IPS DF 19.7 (cell line): ENCODE measurements at regions not wholly inside any gene's neighbourhood (a gene's known extent, or its start where the extent isn't known, plus 50 kb on each side); places are given as distances from the start of the nearest gene placed in this dataset.

Experiments used
- DNase-seq: peaks from one replicate; pipeline ENCODE4 v3.0.0-alpha.2; 2013; ENCODE audit warnings: low read depth, low spot score

DNA sequence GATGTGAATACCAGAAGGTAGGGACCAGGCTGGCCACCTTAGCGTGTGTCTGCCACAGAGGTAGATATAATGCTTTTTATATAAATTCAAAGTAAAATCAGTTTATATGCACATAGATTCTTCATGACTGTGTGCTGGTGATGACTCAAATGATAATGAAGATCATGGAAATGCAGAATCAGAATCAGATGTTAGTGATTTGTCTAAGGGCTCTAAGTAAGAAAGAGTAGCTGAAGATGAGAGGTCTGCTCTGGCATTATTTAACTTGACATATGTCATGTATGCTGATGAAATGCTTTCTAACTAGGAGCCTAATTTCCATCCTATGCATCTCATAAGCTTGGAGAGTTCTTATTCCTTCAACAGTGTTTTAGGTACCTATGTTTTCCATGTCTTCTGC, 50.3 kb upstream of the DPH6 start:
- DNase-seq, result no peak

DNA sequence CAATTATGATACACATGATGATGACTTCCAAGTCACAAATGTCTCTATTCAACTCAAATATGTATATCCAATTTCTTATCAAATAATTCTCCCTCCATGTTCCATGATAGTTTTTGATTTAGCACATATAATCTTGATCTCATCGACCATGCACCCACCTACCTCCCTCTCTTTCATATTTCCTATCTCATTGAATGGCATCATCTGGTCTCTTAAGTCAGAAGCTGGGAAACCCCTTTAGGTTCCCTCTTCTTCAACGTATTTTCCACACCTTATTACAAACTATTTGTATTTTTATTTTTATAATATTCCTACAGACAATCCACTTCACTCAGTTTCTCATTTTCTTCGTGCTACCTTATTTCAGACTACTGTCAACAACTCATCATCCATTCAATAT, 56.9 kb upstream of the DPH6 start:
- DNase-seq, result no peak

DNA sequence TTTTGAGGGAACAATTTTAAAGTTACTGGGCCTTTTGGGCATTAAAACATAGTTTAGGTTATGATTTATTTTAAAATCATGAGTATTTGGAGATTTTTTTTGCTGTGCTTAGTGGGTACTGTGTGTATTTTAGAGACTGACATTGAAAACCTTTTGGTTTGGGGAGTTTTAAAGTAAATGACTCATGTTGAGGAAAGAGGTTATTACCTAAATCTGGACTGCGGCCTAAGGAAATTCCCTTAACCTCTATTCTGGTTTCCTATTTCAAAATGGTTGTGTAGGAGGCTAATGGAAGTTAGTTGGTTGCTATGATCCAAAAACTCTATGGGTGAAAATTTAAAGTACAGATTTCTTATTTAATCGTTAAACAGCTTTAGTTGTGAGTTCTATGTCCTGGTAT, 57.3 kb upstream of the DPH6 start:
- no peak for DNase-seq

DNA sequence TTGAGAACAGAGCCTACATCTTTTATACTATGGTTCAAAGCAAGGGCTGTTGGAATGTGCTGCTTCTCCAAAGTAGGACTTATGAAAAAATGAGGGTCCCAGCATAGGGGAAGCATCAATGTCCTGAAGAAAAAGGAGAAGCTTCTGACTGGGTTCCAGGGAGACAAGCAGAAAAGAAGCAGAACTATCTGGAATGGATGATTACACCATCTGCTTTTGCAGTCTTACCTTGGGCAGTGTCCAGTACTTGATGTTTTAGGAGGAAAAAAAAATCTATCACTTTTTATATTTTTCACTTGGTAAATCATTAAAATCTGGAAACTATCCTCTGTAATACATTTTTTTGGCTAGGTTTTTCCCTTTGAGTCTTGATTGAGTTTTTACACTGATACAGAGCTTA, 57.9 kb upstream of the DPH6 start:
- DNase-seq, result no peak

DNA sequence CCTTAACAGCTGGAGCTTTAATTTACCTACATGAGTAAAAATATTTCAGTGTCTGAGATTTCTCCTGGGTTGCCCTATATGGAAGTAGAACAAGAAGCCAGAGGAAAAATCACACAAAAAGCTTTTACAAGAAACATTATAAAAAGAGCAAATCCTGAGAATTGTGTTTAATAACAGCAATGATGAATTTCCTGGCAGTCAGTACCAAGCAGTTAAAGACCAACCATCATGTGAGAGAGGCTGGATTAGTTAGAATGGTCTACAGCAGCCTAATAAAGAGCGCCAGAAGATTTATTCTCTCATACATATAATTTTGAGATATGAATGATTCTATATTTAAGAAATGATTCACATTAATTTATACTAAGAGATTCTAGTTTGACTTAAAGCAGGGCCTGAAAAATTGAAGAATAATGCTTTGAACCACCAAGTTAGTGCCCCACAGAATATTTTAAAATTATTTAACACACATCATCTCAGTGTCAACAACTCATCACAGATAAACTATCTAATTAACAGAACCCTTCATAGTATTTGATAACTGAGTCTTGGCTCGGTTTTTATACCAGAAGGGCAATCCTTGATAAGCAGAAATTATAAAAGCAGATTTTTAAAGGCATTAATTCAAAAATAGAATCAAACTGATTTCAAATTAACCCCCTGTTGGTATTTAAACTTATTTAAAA, 59.9 kb upstream of the DPH6 start:
- no peak for DNase-seq

DNA sequence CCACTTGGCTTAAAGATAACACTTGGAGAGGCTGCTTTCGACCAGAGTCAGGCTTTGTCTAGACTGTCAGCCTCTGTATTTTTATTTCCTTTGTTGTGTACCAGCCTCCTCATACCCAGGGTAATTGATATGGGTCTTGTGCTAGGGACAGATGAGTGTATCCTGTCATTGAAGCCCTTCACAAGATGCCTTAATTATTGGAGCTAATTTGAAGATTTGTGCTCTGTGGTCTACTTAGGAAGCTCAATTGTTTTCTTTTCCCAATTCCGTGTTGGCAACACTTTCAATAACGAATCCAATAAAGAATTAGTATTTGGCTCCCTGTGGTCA, 60.5 kb upstream of the DPH6 start:
- DNase-seq, result no peak

DNA sequence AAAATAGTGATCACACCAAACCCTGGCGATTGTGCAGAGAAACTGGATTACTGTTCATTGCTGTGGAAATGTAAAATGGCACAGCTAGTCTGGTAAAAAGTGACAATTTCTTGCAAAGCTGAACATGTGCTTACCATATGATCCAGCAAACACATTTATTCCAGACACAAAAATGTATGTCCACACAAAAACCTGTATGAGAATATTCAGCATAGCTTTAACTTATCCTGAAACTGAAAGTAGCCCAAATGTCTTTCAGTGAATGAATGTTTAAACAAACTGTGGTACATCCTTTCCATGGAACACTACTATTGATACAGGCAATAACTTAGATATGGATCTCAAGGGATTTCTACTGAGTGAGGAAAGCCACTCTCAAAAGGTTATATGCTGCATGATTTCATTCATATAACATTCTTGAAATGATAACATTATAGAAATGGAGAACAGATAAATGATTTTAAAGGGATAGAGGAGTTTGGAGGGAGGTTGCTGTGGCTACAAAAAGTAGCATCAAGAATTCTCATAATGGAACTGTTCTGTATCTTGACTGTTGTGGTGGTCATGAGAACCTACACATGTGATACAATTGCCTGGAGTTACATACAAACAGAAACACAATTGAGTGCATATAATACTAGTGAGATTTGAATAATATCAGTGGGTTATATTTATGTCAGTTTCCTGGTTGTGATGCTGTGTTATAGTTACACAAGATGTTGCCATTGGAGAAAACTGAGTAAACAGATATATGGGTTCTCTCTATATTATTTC, 70.7 kb upstream of the DPH6 start:
- DNase-seq, result no peak

DNA sequence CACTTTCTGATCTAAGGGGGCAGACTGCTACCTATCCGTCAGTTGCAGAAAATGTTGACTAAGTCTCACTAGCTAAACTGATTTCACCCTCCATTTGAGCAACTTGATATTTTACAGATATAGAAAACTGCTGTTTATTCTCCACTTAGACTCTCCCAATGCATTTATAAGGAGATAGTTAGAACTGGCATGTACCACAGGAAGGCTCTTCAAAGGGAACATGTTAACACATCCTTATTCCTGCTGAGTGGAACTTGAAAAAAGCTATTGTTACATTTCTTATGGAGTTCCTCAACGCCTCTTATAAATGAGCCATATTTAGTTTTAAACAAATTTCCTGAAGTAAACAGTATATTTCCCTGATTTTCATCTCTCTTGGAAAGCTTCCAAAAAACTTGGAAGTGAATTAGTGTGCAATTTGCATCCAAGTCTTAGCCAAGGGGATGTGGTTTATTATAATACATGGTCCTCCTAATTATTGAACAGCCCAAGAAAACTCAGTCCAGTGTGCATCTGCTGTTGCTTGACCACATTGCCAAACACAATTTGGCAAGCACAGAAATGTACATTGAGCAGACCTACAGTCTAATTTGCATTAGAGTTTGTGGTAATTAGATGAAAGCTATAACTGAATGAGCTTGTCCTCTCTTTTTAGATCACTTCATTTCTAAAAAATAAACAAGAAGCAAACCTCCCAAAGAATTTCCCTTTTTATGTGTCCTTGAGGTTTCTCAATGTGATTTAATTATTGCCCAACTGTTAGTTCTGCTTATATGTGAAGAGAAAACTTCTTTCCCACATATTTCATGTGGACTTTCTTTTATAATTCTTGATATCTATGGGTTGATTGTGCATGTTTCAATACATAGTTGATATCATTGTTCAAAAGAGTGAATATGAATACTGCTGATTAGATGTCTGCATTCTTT, 72.6 kb upstream of the DPH6 start:
- no peak for DNase-seq

DNA sequence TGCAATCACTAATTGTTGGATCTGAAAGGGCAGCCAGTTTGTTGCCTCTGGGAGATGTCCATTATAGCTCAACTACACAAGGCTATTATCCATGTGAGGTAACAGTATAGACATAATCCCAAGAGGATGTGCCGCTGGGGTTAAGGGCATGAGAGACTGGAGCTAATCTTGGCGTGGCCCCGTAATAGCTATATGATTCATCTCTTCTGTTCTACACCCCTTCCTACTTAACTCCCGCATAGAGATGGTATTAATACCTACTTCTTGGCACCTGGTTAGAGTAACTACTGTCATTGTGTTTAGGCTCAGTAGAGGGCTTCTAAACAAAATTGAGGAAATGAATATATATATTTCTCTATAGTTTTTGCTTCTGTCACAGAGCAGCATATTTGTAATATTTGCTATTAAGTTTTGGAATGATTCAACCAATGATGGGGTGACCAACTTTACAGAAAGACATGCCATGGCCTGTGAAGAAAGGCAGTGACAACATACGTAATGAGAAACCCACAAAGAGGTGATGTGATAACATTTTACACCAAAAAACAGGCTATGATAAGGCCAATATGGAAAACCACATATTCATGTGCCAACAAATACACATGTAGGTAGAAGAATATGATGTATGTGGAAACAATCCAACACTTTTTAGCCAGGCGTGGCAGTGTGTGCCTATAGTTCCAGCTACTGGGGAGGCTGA, 76.8 kb upstream of the DPH6 start:
- no peak for DNase-seq

DNA sequence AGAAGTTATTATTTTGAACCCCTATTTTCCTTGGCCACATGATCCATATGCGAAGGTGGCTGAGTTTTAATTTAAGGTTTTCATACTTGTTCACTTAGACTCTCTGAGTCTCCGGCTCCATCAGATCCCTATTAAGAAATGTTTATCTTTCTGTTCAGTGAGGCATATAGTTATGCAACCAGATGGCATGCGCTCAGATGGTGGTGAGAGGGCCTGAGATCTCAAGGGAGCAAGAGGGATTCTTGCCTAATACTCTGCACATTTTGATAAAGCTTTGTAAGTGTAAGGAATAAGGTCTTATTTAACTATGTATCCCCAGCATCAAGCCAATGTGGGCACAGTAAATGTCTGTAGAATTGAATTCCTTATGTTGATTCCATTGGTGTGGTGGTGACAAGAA, 78.9 kb upstream of the DPH6 start:
- DNase-seq, result no peak

DNA sequence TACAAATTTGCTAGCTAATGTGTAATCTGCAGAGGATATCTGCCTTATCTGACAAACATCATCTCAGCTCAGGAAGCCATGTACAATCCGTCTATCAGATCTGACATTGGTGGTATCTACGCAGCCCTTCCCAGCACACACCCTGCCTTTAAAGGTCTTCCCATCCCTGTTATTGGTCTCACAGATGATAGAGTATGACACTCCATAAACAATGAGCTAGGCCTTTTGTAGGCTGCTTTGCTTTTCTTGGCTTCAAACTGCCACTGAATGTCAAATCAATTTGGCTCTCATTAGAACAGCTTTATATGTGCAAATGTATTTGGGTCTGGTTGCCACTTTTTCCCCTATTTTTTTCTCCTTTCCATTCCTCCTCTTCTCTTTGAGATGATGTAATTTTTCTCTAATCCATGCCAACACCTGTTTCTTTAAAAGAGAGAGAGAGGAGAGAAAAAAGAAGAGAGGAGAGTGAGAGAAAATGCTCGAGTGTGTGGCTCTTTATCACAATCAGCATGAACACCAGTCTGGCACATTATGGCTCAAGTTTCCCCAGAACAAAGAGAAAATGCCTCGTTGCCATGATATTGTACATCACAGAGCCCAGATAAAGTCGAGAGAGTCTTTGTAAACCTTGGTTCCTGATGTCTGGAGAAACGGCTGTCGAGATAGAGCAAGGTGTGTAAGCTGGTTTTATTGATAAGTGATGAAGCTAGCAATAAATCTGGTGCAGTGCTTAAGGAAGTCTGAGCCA, 80.8 kb upstream of the DPH6 start:
- DNase-seq, result no peak

DNA sequence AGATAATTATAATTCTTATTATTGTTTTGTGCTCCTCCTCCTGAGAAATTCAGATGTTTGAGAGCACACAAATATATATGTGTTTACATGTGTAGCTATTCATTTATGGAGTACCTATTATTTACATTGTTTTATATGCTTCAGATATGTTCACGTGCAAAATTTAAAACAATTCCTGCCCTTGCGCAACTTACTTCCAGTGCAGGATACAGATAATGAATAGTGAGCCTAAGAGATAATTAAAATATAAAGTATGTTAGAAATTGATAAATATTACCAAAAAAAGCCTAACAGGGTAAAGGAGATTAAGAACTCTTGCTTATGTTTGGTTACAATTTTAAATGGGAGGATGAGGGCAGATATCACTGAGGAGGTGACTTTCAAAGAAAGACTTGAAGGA, 81.7 kb upstream of the DPH6 start:
- no peak for DNase-seq

DNA sequence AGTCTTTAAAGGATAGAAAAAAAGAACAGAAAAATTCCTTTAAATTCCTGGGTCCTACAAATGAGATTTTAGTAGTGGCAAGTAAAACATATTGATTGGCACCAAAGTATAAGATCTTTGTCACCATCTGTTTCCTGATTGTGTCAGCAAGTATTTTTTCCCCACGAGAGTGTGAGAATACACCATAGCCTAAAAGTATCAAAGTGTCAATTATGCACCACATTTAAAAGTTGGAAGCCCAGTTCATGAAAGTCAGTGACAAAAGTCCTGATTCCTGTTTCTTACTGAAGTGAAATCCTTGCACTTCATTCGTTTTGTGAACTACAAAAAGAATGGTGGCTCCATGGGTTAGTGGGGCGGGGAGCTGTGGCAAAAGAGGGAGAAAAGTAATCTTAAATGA, 83.8 kb upstream of the DPH6 start:
- DNase-seq, result no peak

DNA sequence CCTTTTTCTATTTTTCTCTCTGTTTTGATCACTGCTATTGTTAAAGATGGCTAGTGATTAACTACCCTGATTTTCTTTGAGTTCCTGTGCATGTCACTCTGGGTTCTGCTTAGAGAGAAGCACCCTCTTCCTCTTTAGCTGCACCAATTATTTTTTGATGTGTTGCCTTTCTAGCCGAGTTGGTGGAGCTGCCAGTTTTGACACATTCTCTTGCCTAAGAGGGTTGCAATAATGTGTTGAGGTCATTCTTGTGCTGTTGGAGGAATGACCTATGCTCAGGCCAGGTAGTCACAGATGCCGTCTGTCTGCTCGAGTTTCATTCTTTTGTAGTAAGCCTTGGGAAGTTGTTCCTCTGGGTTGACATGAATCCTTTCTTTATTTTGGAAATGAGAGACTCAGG, 84.6 kb upstream of the DPH6 start:
- DNase-seq, result no peak

DNA sequence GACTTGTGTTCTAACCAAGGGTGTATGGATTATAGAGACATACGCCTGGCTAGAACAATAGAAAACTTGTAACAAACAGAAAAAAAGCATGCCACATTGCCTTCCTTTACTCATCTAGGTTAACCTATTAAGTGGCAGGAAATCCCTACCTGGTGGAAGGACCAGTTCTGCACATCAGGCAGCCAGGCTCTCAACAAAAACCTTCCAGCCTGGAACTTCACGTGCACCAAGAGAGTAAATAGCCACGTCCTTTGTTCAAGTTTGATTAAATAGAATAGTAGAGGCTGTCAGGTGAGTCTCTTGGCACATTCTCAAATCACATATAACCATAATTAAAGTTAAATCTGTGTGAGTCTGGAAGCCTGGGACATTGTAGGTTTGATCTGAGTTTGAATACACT, 85.0 kb upstream of the DPH6 start:
- DNase-seq, result no peak

DNA sequence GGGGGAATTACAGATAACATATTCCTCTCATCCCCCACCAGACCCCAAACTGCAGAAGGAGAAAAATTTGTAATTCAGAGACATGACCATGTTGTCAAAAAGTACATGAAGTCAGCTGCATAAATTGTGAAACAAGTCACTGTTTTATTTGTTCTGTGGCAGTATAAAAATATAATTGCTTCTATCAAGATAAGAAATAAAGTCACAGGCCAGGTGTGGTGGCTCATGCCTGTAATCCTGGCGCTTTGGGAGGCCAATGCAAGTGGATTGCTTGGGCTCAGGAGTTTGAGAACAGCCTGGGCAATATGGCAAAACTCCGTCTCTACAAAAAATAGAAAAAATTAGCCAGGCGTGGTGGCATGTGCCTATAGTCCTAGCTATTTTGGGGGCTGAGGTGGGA, 87.7 kb upstream of the DPH6 start:
- no peak for DNase-seq

DNA sequence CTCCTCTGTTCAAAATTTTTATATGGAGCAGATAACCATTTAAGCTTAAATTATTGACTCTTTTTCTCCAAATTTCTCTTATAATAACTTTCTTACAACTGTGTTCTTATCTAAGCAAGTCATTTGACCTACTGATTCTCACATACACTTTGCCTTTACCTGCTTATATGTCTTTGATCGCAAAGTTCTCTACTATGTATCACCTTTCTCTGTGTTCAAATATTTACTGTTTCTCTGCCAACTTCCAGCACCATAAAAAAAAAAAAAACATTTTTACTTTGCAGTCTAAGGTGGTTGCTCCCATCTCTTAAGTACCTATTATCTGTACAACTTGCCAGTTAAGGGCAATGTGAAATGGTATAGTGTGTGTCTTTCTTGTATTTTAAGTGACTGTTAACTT, 100.8 kb upstream of the DPH6 start:
- DNase-seq, result no peak

DNA sequence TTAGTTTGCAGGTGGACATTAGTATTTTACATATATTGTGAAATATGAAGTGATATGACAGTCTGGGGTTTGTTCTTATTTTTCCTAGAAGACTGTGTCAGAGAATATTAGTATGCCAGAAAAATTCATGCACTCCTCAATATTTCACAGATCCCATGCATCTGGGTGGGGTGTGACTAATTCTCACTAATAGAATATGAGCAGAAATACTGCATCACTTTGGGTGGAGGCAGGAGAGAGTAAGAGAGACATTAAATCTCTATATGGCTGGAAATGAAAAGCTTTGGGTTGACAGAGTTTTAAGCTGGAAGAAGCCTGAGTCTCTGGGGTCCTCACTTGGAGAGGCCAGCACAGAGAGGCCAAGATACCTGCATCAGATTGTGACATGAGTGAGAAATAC, 101.3 kb upstream of the DPH6 start:
- no peak for DNase-seq

DNA sequence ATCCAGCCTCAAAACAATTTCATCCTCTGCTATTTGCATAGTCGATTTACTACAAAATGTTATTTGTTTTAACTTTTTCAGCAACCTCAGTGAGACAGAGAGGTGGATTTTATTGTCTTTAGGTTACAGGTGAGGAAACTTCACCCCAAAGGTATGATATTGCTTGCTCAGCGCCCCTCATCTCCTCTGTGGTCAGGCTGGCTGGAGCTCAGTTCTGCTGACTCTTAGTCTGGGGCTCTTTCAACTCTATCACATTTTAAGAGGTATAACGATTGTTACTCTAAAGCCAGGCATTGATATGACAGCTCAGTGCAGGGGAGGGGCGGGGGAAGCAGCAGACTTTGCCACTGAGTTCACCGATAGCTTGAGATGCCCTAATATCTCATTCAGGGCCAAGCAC, 103.0 kb upstream of the DPH6 start:
- DNase-seq, result no peak

DNA sequence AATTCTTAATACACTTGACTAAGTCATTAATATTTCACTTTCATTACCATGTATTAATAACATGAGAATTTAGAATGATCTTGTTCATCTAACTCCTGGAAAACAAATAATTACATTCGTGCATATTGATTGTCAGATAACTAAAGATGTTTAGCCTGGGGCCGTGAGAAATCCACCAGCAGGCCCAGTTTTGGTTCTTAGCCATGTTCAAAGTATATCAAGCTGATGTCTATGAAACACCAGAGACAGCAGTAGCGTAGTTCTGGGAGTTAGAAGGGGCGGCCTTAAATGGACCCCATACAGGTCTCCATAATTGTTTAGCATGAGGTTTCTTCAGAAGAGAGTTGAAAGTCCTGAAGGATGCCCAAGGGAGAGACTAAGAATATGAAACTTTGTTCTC, 103.6 kb upstream of the DPH6 start:
- no peak for DNase-seq

DNA sequence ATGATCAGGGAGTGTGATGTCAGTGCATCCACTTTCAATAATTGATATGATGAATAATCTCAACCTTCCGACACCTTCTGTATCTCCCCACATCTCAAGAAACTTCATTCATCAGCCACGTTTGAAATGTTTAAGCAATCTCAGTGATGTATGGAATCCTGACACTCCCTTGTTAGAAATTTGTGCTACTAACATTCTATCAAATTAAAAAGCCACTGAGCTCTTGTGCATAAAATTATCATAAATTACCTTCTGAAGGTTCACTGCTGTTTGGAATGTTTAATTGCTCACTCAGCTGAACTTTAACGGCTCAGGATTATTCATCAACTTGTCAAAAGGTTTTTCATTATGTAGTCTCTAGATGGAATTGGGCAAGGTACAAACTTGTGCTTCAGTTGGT, 108.4 kb upstream of the DPH6 start:
- no peak for DNase-seq
